ENCODE measurements at regions not wholly inside any gene's neighbourhood (a gene's known extent, or its start where the extent isn't known, plus 50 kb on each side); places are given as distances from the start of the nearest gene placed in this dataset.

DNA sequence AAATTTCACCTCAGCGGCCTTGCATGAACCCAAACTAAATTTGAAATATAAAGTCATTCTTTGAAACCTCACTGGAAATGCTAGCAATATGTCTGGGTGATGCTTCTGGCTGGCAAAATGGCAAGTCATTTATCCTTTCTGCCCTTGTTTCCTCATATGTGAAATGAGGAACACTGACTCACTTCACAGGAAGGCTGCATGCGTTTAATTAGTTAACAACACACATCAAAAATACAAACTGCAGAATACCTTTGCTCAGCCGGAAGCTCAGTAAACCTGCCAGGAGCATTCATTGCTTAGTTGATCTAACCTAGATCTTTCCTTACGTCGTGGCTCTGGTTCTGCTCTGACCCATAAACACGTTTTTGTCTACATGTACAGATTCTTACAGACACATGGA is 214.2 kb upstream of the ACVR2A start:
- TF ChIP-seq, protein P1, sequence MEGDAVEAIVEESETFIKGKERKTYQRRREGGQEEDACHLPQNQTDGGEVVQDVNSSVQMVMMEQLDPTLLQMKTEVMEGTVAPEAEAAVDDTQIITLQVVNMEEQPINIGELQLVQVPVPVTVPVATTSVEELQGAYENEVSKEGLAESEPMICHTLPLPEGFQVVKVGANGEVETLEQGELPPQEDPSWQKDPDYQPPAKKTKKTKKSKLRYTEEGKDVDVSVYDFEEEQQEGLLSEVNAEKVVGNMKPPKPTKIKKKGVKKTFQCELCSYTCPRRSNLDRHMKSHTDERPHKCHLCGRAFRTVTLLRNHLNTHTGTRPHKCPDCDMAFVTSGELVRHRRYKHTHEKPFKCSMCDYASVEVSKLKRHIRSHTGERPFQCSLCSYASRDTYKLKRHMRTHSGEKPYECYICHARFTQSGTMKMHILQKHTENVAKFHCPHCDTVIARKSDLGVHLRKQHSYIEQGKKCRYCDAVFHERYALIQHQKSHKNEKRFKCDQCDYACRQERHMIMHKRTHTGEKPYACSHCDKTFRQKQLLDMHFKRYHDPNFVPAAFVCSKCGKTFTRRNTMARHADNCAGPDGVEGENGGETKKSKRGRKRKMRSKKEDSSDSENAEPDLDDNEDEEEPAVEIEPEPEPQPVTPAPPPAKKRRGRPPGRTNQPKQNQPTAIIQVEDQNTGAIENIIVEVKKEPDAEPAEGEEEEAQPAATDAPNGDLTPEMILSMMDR (IDR thresholded peaks at IDR 0.05; ENCODE audit: insufficient read depth, low read depth, low read length): no peak
- no peak for TF ChIP-seq EZH2 (IDR thresholded peaks at IDR 0.05; ENCODE audit: insufficient read depth, low read length)

All from astrocyte (in vitro differentiated cells and primary cell).